Smooth muscle cell (in vitro differentiated cells): ENCODE measurements at regions not wholly inside any gene's neighbourhood (a gene's known extent, or its start where the extent isn't known, plus 50 kb on each side); places are given as distances from the start of the nearest gene placed in this dataset.

Experiments
- DNase-seq: peaks from one replicate; lab custom pipeline; 2025; ENCODE audit not compliant: unreplicated experiment; lab: John Stamatoyannopoulos, UW
- H2AFZ ChIP-seq: fragments of 200-600 bp; sonication (generic); 2 replicates; pipeline ENCODE4 v1.6.0; 2016; ENCODE audit warnings: antibody characterized with exemption, low read depth, mild to moderate bottlenecking
- H3F3A ChIP-seq: fragments of 200-600 bp; sonication (generic); 2 replicates; pipeline ENCODE4 v1.6.0; 2017; ENCODE audit warnings: antibody characterized with exemption, low read depth
- H3K27ac ChIP-seq: fragments of 200-600 bp; sonication (generic); 2 replicates; pipeline ENCODE4 v1.5.1; 2016; ENCODE audit warnings: low read depth, mild to moderate bottlenecking
- H3K27me3 ChIP-seq: fragments of 200-600 bp; sonication (generic); 2 replicates; pipeline ENCODE4 v1.6.1; 2016; ENCODE audit warnings: low read depth, mild to moderate bottlenecking
- H3K36me3 ChIP-seq: fragments of 200-600 bp; sonication (generic); 2 replicates; pipeline ENCODE4 v1.5.1; 2016; ENCODE audit warnings: low read depth
- H3K4me1 ChIP-seq: fragments of 200-600 bp; sonication (generic); 2 replicates; pipeline ENCODE4 v1.5.1; 2016; ENCODE audit warnings: low read depth
- H3K4me2 ChIP-seq: fragments of 200-600 bp; sonication (generic); 2 replicates; pipeline ENCODE4 v1.6.0; 2016; ENCODE audit warnings: mild to moderate bottlenecking
- H3K4me3 ChIP-seq: fragments of 200-600 bp; sonication (generic); 2 replicates; pipeline ENCODE4 v1.5.1; 2016; ENCODE audit warnings: mild to moderate bottlenecking
- H3K79me2 ChIP-seq: fragments of 200-600 bp; sonication (generic); 2 replicates; pipeline ENCODE4 v1.6.0; 2016; ENCODE audit warnings: low read depth, mild to moderate bottlenecking
- H3K9ac ChIP-seq: fragments of 200-600 bp; sonication (generic); 2 replicates; pipeline ENCODE4 v1.6.0; 2016; ENCODE audit warnings: low read depth
- H3K9me3 ChIP-seq: fragments of 200-600 bp; sonication (generic); replicated peaks from 2 replicates; pipeline ENCODE4 v1.5.1; 2016; ENCODE audit warnings: low read depth
- H4K20me1 ChIP-seq: fragments of 200-600 bp; sonication (generic); 2 replicates; pipeline ENCODE4 v1.6.0; 2016; ENCODE audit warnings: low read depth
- CTCF ChIP-seq: fragments of 200-600 bp; sonication (generic); IDR thresholded peaks from 2 replicates; pipeline ENCODE4 v1.5.1; 2017; ENCODE audit warnings: borderline replicate concordance, mild to moderate bottlenecking, antibody characterized with exemption; ENCODE audit not compliant: insufficient read depth, poor library complexity, severe bottlenecking
- WGBS: methylation state at CpG from one replicate; pipeline ENCODE4 v1.1.7; 2016; ENCODE audit warnings: low lambda C conversion rate; 5-methylcytosine and 5-hydroxymethylcytosine counted together

- Histone ChIP-seq H3K4me2 (no peak overlapping the region), H3K27me3 (no peaks in the 10 kb centered on the region), H3K4me1 (no peaks in the 10 kb centered on the region), H2AFZ (no peak overlapping the region), H3K9ac (no peak overlapping the region), H3K9me3 (no peaks in the 10 kb centered on the region), H3K4me3 (no peak overlapping the region), H3F3A (no peaks in the 10 kb centered on the region), H3K27ac (no peak overlapping the region), H3K36me3 (no peaks in the 10 kb centered on the region), H3K79me2 (no peaks in the 10 kb centered on the region), H4K20me1 (no peaks in the 10 kb centered on the region)
- no peak for DNase-seq
- no peak for TF ChIP-seq CTCF
- WGBS = 94% methylated on average over 1 of the region's 1 CpG
Measured at GRCh38 chr20:40037511-40037910, 651.5 kb downstream of the MAFB start.

- no peak overlapping the region for H3K9ac ChIP-seq
- 97% methylated on average over 2 of the region's 2 CpGs for WGBS
- H3K36me3 ChIP-seq = no peaks in the 10 kb centered on the region
- H3K4me1 ChIP-seq = no peaks in the 10 kb centered on the region
- DNase-seq = no peak
- H3K4me2 ChIP-seq = no peak overlapping the region
- no peaks in the 10 kb centered on the region for H3K9me3 ChIP-seq
- TF ChIP-seq CTCF = no peak
- H3K27me3 ChIP-seq = no peaks in the 10 kb centered on the region
- H3K27ac ChIP-seq = no peak overlapping the region
- no peaks in the 10 kb centered on the region for H3K79me2 ChIP-seq
- H4K20me1 ChIP-seq = no peaks in the 10 kb centered on the region
- H2AFZ ChIP-seq = no peak overlapping the region
- no peaks in the 10 kb centered on the region for H3F3A ChIP-seq
- no peak overlapping the region for H3K4me3 ChIP-seq
Measured at GRCh38 chr20:40029589-40029988, 659.4 kb downstream of the MAFB start.

- WGBS = 37% methylated on average over 5 of the region's 5 CpGs
- no peak for DNase-seq
- H2AFZ ChIP-seq = no peak overlapping the region
- no peaks in the 10 kb centered on the region for H3K9me3 ChIP-seq
- H3F3A ChIP-seq = no peaks in the 10 kb centered on the region
- no peaks in the 10 kb centered on the region for H4K20me1 ChIP-seq
- H3K9ac ChIP-seq = no peak overlapping the region
- H3K4me2 ChIP-seq = no peak overlapping the region
- no peak overlapping the region for H3K27ac ChIP-seq
- TF ChIP-seq CTCF = no peak
- no peaks in the 10 kb centered on the region for H3K36me3 ChIP-seq
- no peaks in the 10 kb centered on the region for H3K4me1 ChIP-seq
- H3K27me3 ChIP-seq = no peaks in the 10 kb centered on the region
- no peaks in the 10 kb centered on the region for H3K79me2 ChIP-seq
- H3K4me3 ChIP-seq = no peak overlapping the region
Measured at GRCh38 chr20:40019510-40019909, 669.5 kb downstream of the MAFB start.

GRCh38 chr20:40017765-40018164 is 671.3 kb downstream of the MAFB start:
- Histone ChIP-seq H3F3A (no peaks in the 10 kb centered on the region), H3K79me2 (no peaks in the 10 kb centered on the region), H3K4me1 (no peaks in the 10 kb centered on the region), H3K4me3 (no peak overlapping the region), H3K9ac (no peak overlapping the region), H2AFZ (no peak overlapping the region), H3K27ac (no peak overlapping the region), H3K27me3 (no peaks in the 10 kb centered on the region), H3K4me2 (no peak overlapping the region), H3K36me3 (no peaks in the 10 kb centered on the region), H4K20me1 (no peaks in the 10 kb centered on the region), H3K9me3 (no peaks in the 10 kb centered on the region)
- TF ChIP-seq CTCF = no peak
- DNase-seq = no peak
- WGBS = 89% methylated on average over 1 of the region's 1 CpG
